SU-DHL-6 (cell line): ENCODE measurements at regions not wholly inside any gene's neighbourhood (a gene's known extent, or its start where the extent isn't known, plus 50 kb on each side); places are given as distances from the start of the nearest gene placed in this dataset.

Experiments used
- H2AFZ ChIP-seq: fragments of 200-600 bp; sonication (generic); 2 replicates; pipeline ENCODE4 v1.6.1; 2014; ENCODE audit warnings: low read depth, mild to moderate bottlenecking, moderate library complexity, mixed read lengths, antibody characterized with exemption, low read length; ENCODE audit not compliant: severe bottlenecking
- H3F3A ChIP-seq: fragments of 200-600 bp; shearing (Covaris generic); 2 replicates; pipeline ENCODE4 v1.6.0; 2016; ENCODE audit warnings: antibody characterized with exemption, mild to moderate bottlenecking; ENCODE audit not compliant: insufficient read depth
- H3K27ac ChIP-seq: fragments of 200-600 bp; sonication (generic); 2 replicates; pipeline ENCODE4 v1.5.1; 2016; ENCODE audit warnings: low read depth, mild to moderate bottlenecking, low read length, moderate library complexity, mixed read lengths
- H3K27me3 ChIP-seq: fragments of 200-600 bp; sonication (generic), shearing (Covaris generic); 2 replicates; pipeline ENCODE4 v1.6.0; 2014; ENCODE audit warnings: mild to moderate bottlenecking, low read length
- H3K36me3 ChIP-seq: fragments of 200-600 bp; sonication (generic); 2 replicates; pipeline ENCODE4 v1.6.1; 2014; ENCODE audit warnings: mild to moderate bottlenecking, low read length, mixed read lengths
- H3K4me2 ChIP-seq: fragments of 300-600, 200-600 bp; shearing (Covaris generic), sonication (generic); 2 replicates; pipeline ENCODE4 v1.6.0; 2014; ENCODE audit warnings: low read length, low read depth, mild to moderate bottlenecking; ENCODE audit not compliant: poor library complexity, severe bottlenecking
- H3K4me3 ChIP-seq: fragments of 200-600 bp; sonication (generic); 2 replicates; pipeline ENCODE4 v1.5.1; 2014; ENCODE audit warnings: antibody characterized with exemption, low read length, mild to moderate bottlenecking, mixed read lengths; ENCODE audit not compliant: insufficient read depth, poor library complexity, severe bottlenecking
- H3K79me2 ChIP-seq: fragments of 200-600 bp; sonication (generic); 2 replicates; pipeline ENCODE4 v1.6.1; 2014; ENCODE audit warnings: mild to moderate bottlenecking, low read length, moderate library complexity; ENCODE audit not compliant: insufficient read depth
- H3K9ac ChIP-seq: fragments of 200-600 bp; sonication (generic); 2 replicates; pipeline ENCODE4 v1.7.0; 2014; ENCODE audit warnings: mild to moderate bottlenecking, low read length
- H3K9me2 ChIP-seq: fragments of 200-600 bp; sonication (generic); replicated peaks from 2 replicates; pipeline ENCODE4 v1.6.1; 2014; ENCODE audit warnings: low read length; ENCODE audit not compliant: insufficient read depth
- H3K9me3 ChIP-seq: fragments of 200-600 bp; sonication (generic); 2 replicates; pipeline ENCODE4 v1.6.1; 2014; ENCODE audit warnings: low read length, mixed read lengths; ENCODE audit not compliant: insufficient read depth
- H4K20me1 ChIP-seq: fragments of 200-600 bp; sonication (generic); 2 replicates; pipeline ENCODE4 v1.6.1; 2014; ENCODE audit warnings: low read depth, mild to moderate bottlenecking, antibody characterized with exemption, low read length, moderate library complexity, mixed read lengths
- CTCF ChIP-seq: fragments of 200-600 bp; sonication (generic); IDR thresholded peaks from one replicate; pipeline ENCODE4 v1.5.1; 2017; ENCODE audit warnings: antibody characterized with exemption, mild to moderate bottlenecking, low read length, moderate library complexity; ENCODE audit not compliant: insufficient read depth, poor library complexity, severe bottlenecking
- EZH2phosphoT487 ChIP-seq: fragments of 200-600 bp; sonication (generic), shearing (Covaris generic); conservative IDR thresholded peaks from 2 replicates; pipeline ENCODE4 v1.6.1; 2018; ENCODE audit warnings: mild to moderate bottlenecking, antibody characterized with exemption, low read length, moderate library complexity, mixed read lengths

GRCh38 chr11:11000579-11001283 lies 142.9 kb upstream of the ZBED5 start:
- H4K20me1 ChIP-seq: no peaks in the 10 kb centered on the region
- no peaks in the 10 kb centered on the region for H3K9me3 ChIP-seq
- H3K9ac ChIP-seq: no peak overlapping the region
- no peaks in the 10 kb centered on the region for H3K27me3 ChIP-seq
- no peak overlapping the region for H3K27ac ChIP-seq
- no peak overlapping the region for H3K4me3 ChIP-seq
- no peaks in the 10 kb centered on the region for H3F3A ChIP-seq
- H3K4me2 ChIP-seq: no peak overlapping the region
- H3K9me2 ChIP-seq: no peaks in the 10 kb centered on the region
- H3K79me2 ChIP-seq: no peaks in the 10 kb centered on the region
- TF ChIP-seq EZH2phosphoT487: no peak
- no peak overlapping the region for H2AFZ ChIP-seq
- H3K36me3 ChIP-seq: no peaks in the 10 kb centered on the region

DNA sequence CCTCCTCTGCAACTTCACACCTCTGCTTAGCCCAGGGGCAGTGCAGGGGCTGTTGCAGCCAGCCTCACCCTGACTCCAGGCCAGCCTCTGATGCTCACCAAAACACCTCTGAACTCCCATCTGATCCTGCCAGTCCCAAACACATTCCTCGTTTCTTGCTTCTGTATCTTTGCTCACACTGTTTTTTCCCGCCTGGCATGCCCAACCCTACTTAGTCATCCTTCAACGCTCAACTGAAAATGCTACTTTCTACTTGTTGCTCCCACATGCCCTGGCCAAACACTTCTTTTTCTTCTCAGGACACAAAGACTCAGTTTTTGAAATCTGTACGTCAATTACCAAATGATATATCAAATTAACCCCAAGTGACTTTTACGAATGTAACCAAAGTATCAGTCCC lies 140.8 kb upstream of the ZBED5 start:
- Histone ChIP-seq H3K9me2 (no peaks in the 10 kb centered on the region), H3K4me2 (no peak overlapping the region), H3K9ac (no peak overlapping the region), H3F3A (no peaks in the 10 kb centered on the region), H4K20me1 (no peaks in the 10 kb centered on the region), H3K36me3 (no peaks in the 10 kb centered on the region), H3K27ac (no peak overlapping the region), H3K79me2 (no peaks in the 10 kb centered on the region), H3K27me3 (no peaks in the 10 kb centered on the region), H2AFZ (no peak overlapping the region), H3K9me3 (no peaks in the 10 kb centered on the region), H3K4me3 (no peak overlapping the region)
- TF ChIP-seq EZH2phosphoT487 (no peak), CTCF (no peak)

GRCh38 chr11:10996678-10997077 lies 138.8 kb upstream of the ZBED5 start:
- H3K9me3 ChIP-seq: no peaks in the 10 kb centered on the region
- no peak overlapping the region for H3K9ac ChIP-seq
- no peaks in the 10 kb centered on the region for H3K9me2 ChIP-seq
- H3K79me2 ChIP-seq: no peaks in the 10 kb centered on the region
- no peaks in the 10 kb centered on the region for H3K36me3 ChIP-seq
- TF ChIP-seq EZH2phosphoT487: no peak
- no peak for TF ChIP-seq CTCF
- H4K20me1 ChIP-seq: no peaks in the 10 kb centered on the region
- no peak overlapping the region for H3K4me3 ChIP-seq
- no peaks in the 10 kb centered on the region for H3F3A ChIP-seq
- H3K27me3 ChIP-seq: no peaks in the 10 kb centered on the region
- no peak overlapping the region for H2AFZ ChIP-seq
- H3K4me2 ChIP-seq: no peak overlapping the region
- no peak overlapping the region for H3K27ac ChIP-seq

DNA sequence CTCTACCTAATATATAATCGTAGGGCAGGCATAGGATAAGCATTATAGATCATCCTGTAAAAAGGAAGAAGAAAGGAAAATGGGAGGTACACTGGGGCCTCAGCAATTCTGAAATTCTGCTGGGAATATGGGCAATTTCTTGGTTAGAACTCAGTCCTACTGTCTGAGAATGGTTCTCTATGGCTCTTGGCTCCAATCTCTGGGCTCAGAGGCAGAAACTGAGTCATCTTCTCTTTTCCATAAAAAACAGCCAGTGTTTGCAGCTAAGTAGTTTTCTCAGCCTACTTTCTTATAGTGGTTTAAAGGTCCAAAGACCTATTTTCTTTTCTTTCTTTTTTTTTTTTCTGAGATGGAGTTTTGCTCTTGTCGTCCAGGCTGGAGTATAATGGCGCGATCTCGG lies 135.8 kb upstream of the ZBED5 start:
- H3K9me2 ChIP-seq: no peaks in the 10 kb centered on the region
- H4K20me1 ChIP-seq: no peaks in the 10 kb centered on the region
- no peaks in the 10 kb centered on the region for H3K36me3 ChIP-seq

More for the DNA sequence above, 135.8 kb upstream of the ZBED5 start:
- Histone ChIP-seq H2AFZ (no peak overlapping the region), H3K79me2 (no peaks in the 10 kb centered on the region), H3K4me2 (no peak overlapping the region), H3K27me3 (no peaks in the 10 kb centered on the region), H3K4me3 (no peak overlapping the region), H3K9me3 (no peaks in the 10 kb centered on the region), H3K27ac (no peak overlapping the region), H3K9ac (no peak overlapping the region), H3F3A (no peaks in the 10 kb centered on the region)
- TF ChIP-seq CTCF (no peak), EZH2phosphoT487 (no peak)
